Stromal cell of bone marrow (primary cell): ENCODE measurements at regions not wholly inside any gene's neighbourhood (a gene's known extent, or its start where the extent isn't known, plus 50 kb on each side); places are given as distances from the start of the nearest gene placed in this dataset.
"Not testable (repeated sequence)": the region's sequence is repeated elsewhere in the genome, so short reads cannot be mapped to it uniquely, and the experiment has no call there.

ENCODE experiments used
- DNase-seq: peaks from one replicate; pipeline ENCODE4 v3.0.0-alpha.2; 2012; ENCODE audit warnings: low read depth

- no peak for DNase-seq
Measured at GRCh38 chr14:51351997-51352396, 112.0 kb downstream of the TMX1 start.

DNA sequence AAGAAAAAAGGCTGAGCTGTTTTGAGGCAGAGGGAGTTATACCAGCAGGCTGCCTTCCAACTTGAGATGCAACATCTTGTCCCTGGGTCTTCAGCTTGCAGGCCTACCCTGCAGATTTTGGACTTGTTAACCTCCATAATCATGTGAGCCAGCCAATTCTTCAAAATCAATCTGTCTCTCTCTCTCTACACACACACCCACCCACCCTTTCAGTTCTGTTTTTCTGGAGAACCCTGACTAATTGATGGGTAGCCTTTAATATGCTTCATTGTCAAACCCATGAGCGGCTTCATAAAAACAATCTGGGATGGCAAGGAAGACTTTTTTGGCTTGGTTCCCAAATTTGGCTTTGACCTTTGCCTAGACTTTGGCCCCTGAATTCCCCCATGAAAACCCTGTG lies 113.9 kb downstream of the TMX1 start:
- no peak for DNase-seq

DNA sequence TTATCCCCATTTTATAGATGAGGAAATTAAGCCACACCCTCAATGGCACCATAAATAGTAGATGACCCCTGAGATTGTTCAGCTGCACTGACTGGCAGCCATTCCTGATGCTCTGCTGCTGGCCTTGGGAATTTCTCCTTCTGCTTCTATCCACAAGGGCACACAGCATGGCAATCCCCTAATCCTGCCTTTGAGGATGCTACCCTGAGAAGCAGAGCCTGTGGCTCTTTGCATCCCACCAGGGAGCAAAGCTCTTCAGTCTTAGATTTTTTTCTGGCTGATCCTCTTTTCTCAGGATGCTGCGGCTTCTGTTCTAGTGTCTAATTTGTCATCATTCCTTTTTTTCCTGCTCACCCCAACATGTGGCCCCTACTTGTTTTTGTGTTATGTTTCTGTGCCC lies 114.8 kb downstream of the TMX1 start:
- no peak for DNase-seq

- DNase-seq, result no peak
Measured at GRCh38 chr14:51356381-51356780, 116.3 kb downstream of the TMX1 start.

- no peak for DNase-seq
Measured at GRCh38 chr14:51357250-51357649, 117.2 kb downstream of the TMX1 start.

DNA sequence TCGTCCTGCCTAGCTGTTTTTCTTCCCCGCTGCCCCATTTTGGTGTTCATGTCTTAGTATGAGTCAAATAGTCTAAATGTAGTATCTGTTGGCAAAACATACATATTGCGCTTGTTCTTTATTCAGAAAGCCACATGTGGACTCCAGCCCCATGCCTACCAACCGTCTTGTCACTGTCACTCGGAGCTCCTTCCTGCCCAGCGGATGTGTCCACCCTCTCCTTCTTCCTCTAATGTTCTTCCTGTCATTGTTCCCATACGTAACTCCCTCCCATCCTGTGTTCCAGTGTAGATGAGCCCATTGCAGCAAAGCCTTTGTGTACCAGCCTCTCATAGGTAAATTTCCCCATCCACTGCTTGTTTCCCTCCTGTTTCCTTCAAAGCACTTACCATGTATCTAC lies 120.5 kb downstream of the TMX1 start:
- no peak for DNase-seq

GRCh38 chr14:51365241-51365965 lies 125.4 kb downstream of the TMX1 start:
- peak; percentile 59 for DNase-seq

DNA sequence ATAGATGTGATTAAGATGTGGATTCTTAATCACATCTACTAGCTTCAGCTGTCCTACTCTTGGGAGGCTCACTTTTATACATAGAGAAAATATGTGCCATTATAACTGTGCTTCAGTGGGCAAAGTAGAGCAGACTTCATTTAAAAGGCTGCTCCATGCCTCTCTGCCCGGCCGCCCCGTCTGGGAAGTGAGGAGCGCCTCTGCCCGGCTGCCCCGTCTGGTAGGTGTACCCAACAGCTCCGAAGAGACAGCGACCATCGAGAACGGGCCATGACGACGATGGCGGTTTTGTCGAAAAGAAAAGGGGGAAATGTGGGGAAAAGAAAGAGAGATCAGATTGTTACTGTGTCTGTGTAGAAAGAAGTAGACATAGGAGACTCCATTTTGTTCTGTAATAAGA lies 126.4 kb downstream of the TMX1 start:
- not testable (repeated sequence) for DNase-seq

DNA sequence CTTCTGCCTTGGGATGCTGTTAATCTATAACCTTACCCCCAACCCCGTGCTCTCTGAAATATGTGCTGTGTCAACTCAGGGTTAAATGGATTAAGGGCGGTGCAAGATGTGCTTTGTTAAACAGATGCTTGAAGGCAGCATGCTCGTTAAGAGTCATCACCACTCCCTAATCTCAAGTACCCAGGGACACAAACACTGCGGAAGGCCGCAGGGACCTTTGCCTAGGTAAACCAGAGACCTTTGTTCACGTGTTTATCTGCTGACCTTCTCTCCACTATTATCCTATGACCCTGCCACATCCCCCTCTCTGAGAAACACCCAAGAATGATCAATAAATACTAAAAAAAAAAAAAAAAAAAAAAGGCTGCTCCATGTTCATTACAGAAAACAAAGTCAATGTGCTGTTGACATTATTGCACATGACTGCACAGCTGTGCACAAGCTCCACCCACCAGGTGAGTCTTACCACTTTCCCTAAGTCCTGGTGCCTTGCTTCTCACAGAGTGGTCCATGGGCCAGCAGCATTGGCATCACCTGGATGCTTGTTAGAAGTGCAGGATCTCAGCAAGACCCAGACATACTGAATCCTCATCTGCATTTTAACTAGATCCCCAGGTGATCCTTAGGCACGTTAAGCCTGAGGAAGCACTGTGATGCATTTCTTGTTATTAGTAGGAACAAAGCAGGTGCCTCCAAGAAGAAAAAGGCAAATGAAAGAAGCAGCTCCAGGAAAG lies 127.0 kb downstream of the TMX1 start:
- not testable (repeated sequence) for DNase-seq

DNA sequence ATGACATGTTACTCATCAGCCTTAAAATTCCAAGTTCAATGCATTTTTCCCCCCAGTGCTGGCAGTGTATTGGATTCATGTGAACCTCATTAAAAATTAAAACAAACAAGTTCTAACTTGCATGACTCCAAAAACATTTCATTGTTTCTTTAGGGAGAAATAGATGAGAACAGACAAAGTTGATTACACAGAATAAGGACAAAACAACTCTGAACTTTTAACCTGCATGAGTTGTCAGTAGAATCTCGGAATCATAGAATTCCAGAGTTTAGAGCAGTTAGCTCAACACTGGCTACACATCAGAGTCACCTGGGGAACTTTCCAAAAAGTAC lies 127.5 kb downstream of the TMX1 start:
- DNase-seq, result peak; percentile 73

GRCh38 chr14:51368721-51369163 lies 128.7 kb downstream of the TMX1 start:
- DNase-seq, result peak; percentile 88

GRCh38 chr14:51369814-51370213 lies 129.8 kb downstream of the TMX1 start:
- DNase-seq, result no peak

DNA sequence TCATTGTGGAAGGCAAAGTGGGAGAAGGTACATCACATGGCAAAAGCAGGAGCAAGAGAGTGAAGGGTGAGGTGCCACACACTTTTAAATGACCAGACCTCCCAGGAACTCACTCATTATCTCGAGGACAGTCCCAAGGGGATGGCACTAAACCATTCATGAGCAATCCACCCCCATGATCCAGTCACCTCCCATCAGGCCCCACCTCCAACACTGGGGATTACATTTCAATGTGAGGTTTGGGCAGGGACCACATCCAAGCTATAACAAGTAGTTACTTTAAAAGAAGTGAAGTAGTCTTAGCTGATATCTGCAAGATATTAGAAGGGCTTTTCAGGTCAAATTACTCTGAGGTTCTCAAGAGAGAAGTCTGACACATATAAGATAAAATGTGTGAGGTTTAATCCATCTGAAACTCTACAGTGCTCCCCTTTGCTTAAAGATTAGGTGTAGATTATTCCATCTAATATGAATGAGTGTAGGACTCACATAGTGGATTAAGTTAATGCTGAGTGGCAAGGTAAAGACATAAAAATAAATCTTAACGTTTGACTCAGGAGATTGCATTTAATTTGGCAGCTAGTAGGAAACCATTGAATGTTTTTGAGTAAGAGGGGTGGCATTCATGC lies 130.8 kb downstream of the TMX1 start:
- DNase-seq, result peak; percentile 38

- not testable (repeated sequence) for DNase-seq
Measured at GRCh38 chr14:51377186-51377585, 137.1 kb downstream of the TMX1 start.

- no peak for DNase-seq
Measured at GRCh38 chr14:51382506-51382905, 142.5 kb downstream of the TMX1 start.

DNA sequence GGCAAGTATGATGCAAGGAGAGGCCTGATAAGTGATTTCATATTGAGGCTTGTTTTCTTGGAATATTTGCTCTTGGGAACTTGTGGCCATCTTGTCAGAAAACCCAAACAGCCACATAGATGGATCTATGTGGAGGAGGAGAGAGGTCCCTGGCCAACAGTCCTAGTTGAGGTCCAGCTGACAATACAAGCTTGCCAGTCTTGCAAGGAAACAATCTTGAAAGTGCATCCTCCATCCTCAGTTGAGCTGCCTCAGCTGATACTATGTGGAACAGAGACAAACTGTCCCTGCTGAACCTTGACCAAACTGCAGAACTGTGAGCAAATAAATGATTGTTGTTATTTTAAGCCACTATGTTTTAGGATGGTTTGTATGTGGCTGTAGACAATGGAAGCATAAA lies 146.4 kb downstream of the TMX1 start:
- no peak for DNase-seq

GRCh38 chr14:51386983-51387735 lies 147.1 kb downstream of the TMX1 start:
- DNase-seq, result no peak

DNA sequence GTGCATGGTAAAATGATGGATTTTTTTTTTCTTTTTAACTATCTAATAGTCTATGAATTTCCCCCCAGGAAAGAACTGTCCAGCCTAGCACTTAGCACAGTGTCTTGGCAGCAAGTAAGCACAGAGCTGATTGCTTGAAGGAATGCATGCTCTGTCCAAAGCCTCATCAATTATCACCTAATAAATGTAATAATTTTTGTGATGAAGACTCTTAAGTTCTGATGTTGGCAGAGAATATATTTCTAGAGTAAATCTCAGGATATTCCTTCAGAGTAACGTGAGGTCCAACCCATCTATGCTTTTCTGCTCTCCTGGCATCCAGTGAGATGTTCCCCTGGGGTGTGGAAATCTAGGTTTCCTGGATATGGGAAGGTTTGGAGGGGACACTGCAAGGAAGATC lies 152.4 kb downstream of the TMX1 start:
- DNase-seq, result no peak

GRCh38 chr14:51394384-51394783 lies 154.3 kb downstream of the TMX1 start:
- DNase-seq, result no peak

GRCh38 chr14:51394804-51395203 lies 154.8 kb downstream of the TMX1 start:
- no peak for DNase-seq

GRCh38 chr14:51395361-51395849 lies 155.4 kb downstream of the TMX1 start:
- DNase-seq, result peak; percentile 36

- peak; percentile 82 for DNase-seq
Measured at GRCh38 chr14:51396222-51396815, 156.3 kb downstream of the TMX1 start.
